Endothelial cell (in vitro differentiated cells): ENCODE measurements at regions not wholly inside any gene's neighbourhood (a gene's known extent, or its start where the extent isn't known, plus 50 kb on each side); places are given as distances from the start of the nearest gene placed in this dataset.

ENCODE experiments used
- DNase-seq: peaks from one replicate; pipeline ENCODE4 v3.0.0; 2021; ENCODE audit warnings: low spot score
- H3K27ac Mint-ChIP-seq: one replicate; pipeline ENCODE4 v1.8.0; 2021; ENCODE audit warnings: mixed read lengths, inconsistent platforms; ENCODE audit not compliant: unreplicated experiment
- H3K27me3 Mint-ChIP-seq: one replicate; pipeline ENCODE4 v1.8.0; 2021; ENCODE audit warnings: mild to moderate bottlenecking, moderate library complexity, mixed read lengths, inconsistent platforms; ENCODE audit not compliant: unreplicated experiment
- H3K36me3 Mint-ChIP-seq: one replicate; pipeline ENCODE4 v1.8.0; 2021; ENCODE audit warnings: mild to moderate bottlenecking, low read depth, mixed read lengths, inconsistent platforms; ENCODE audit not compliant: unreplicated experiment
- H3K4me1 Mint-ChIP-seq: one replicate; pipeline ENCODE4 v1.8.0; 2021; ENCODE audit warnings: mild to moderate bottlenecking, mixed read lengths, inconsistent platforms; ENCODE audit not compliant: unreplicated experiment
- H3K4me3 Mint-ChIP-seq: one replicate; pipeline ENCODE4 v1.8.0; 2021; ENCODE audit warnings: mild to moderate bottlenecking, mixed read lengths, inconsistent platforms; ENCODE audit not compliant: unreplicated experiment
- H3K9me3 Mint-ChIP-seq: one replicate; pipeline ENCODE4 v1.8.0; 2021; ENCODE audit warnings: mixed read lengths, inconsistent platforms; ENCODE audit not compliant: unreplicated experiment
- TF ChIP-seq, protein P1 (sequence below): fragments of 200-600 bp; sonication (generic); IDR thresholded peaks from one replicate; pipeline ENCODE4 v1.5.0; 2021; ENCODE audit warnings: antibody characterized with exemption; ENCODE audit not compliant: unreplicated experiment

DNA sequence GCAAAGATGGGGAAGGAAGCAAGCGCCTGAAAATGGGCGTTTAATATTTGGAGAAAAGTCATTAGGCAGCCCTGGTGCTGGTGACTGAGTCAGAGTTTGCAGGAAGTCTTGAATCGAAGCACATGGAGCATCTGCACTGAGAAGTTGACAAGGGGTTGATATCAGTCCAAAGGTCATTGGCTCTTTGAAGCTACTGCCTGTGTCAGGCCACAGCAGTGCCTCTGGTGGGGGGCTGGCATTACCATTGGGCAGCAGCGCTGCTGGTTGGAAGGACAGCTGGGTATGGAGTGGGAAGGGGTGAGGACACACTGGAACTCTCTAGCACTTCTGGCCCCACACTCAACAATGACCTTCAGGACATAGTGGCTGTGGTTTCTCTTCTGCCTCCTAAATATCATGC lies 150.4 kb upstream of the ERCC6L2 start:
- H3K27ac Mint-ChIP-seq = no peak overlapping the region
- no peak overlapping the region for H3K4me3 Mint-ChIP-seq

DNA sequence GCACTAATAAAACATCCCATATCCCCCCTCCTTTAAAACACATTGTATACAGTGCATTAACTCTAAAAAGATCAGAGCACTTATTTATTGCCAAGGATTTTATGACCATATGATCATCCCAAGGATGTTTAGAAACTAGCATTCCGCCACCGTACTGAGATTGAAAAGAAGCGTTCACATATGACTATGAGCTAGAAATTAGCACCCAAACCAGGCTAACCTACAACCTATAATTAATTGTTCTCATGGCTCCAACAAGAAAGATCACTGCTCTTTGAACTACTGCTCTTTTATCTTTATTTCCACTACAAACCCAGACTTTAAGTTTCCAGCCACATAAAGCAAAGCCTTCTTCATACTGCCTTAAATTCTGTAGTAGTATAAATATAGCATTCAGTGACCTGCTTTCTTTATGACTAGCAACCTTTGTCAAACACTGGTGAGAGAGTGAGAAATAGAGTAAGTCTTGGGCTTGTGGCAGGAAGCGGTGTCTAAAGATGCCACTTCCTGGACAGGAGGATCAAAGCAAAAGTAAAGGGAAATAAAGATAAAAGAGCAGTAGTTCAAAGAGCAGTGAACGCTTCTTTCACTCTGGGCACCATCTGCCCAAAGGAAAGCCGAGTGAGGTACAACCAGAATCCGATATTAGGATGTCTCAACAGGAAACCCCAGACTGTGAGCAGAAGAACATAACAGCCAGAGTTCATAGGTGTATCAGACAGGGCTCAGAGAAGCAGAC lies 151.1 kb upstream of the ERCC6L2 start:
- Mint-ChIP-seq H3K4me3 (no peak overlapping the region), H3K36me3 (peaks cover 3% of the 10 kb centered on the region), H3K27ac (peak overlapping the region; percentile 20), H3K9me3 (no peaks in the 10 kb centered on the region), H3K4me1 (peaks cover 25% of the 10 kb centered on the region), H3K27me3 (no peaks in the 10 kb centered on the region)
- TF ChIP-seq, protein P1, sequence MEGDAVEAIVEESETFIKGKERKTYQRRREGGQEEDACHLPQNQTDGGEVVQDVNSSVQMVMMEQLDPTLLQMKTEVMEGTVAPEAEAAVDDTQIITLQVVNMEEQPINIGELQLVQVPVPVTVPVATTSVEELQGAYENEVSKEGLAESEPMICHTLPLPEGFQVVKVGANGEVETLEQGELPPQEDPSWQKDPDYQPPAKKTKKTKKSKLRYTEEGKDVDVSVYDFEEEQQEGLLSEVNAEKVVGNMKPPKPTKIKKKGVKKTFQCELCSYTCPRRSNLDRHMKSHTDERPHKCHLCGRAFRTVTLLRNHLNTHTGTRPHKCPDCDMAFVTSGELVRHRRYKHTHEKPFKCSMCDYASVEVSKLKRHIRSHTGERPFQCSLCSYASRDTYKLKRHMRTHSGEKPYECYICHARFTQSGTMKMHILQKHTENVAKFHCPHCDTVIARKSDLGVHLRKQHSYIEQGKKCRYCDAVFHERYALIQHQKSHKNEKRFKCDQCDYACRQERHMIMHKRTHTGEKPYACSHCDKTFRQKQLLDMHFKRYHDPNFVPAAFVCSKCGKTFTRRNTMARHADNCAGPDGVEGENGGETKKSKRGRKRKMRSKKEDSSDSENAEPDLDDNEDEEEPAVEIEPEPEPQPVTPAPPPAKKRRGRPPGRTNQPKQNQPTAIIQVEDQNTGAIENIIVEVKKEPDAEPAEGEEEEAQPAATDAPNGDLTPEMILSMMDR = no peak
- no peak for DNase-seq

More for the DNA sequence above, 150.4 kb upstream of the ERCC6L2 start:
- TF ChIP-seq, protein P1 = no peak
- DNase-seq = no peak
- peaks cover 25% of the 10 kb centered on the region for H3K4me1 Mint-ChIP-seq
- no peaks in the 10 kb centered on the region for H3K9me3 Mint-ChIP-seq
- H3K36me3 Mint-ChIP-seq = peaks cover 3% of the 10 kb centered on the region
- H3K27me3 Mint-ChIP-seq = no peaks in the 10 kb centered on the region

DNA sequence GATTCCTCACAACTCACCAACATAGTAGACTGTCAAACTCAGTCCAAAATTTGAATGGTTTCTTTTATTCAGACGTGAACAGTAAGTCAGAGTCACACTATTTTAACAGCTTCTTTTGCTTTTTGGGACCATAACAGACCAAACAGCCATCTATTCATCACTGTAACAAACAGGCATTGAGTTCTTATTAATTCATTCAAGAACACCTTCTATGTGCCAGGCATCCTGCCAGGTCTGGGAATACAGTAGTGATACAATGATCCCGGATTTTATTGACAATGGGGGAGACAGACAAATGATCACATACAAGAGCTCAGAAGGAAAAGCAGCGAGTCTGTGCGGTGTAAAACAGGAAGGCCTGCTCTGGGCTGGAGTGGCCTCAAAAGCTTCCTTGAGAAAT lies 153.3 kb upstream of the ERCC6L2 start:
- peak overlapping the region; percentile 28 for H3K27ac Mint-ChIP-seq
- TF ChIP-seq, protein P1 = no peak
- no peak overlapping the region for H3K4me3 Mint-ChIP-seq
- no peaks in the 10 kb centered on the region for H3K36me3 Mint-ChIP-seq
- no peaks in the 10 kb centered on the region for H3K9me3 Mint-ChIP-seq
- peaks cover 23% of the 10 kb centered on the region for H3K4me1 Mint-ChIP-seq
- no peak for DNase-seq
- no peaks in the 10 kb centered on the region for H3K27me3 Mint-ChIP-seq

DNA sequence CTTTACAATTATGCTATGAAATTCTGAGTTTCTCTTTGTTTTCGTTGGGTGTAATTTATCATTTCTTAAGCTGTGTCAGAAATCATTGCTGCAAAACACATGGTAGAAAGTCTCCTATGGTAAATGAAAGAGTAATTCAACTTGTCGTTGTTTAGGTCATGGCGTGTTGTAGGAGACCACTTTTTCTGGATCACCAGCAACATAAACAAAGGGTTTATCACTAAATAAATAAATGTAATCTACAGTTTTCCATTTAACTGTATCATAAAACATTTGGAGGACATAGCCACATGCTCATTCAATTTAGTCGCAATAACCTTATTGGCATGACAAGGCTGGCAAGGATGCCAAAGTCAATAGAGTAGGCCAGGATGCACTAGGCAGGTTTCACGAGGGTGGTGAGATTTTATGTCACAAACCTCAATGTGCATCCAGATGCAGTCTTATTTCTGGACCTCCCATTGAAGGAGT lies 154.4 kb upstream of the ERCC6L2 start:
- H3K27ac Mint-ChIP-seq = no peak overlapping the region
- H3K4me1 Mint-ChIP-seq = peaks cover 22% of the 10 kb centered on the region
- H3K27me3 Mint-ChIP-seq = no peaks in the 10 kb centered on the region
- H3K9me3 Mint-ChIP-seq = no peaks in the 10 kb centered on the region
- H3K36me3 Mint-ChIP-seq = no peaks in the 10 kb centered on the region
- no peak for DNase-seq
- H3K4me3 Mint-ChIP-seq = no peak overlapping the region
- TF ChIP-seq, protein P1 = no peak

DNA sequence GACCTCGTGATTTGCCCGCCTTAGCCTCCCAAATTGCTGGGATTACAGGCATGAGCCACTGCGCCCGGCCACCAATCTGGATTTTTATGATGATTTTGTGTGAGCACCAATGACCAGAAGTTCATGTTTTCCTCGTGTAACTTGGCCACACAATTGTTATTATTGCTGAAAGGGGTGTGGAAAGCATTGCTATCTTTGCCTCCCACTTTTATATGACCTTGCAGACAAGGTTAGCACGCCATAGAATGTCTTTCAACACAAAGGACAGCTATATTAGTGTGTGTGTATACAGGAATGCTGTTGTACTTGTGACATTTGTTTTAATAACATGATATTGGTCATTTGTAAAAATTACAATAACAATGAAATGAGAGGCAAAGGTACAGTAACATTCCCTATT lies 155.0 kb upstream of the ERCC6L2 start:
- no peaks in the 10 kb centered on the region for H3K27me3 Mint-ChIP-seq
- H3K4me3 Mint-ChIP-seq = no peak overlapping the region
- peaks cover 22% of the 10 kb centered on the region for H3K4me1 Mint-ChIP-seq
- TF ChIP-seq, protein P1 = no peak
- DNase-seq = no peak
- H3K27ac Mint-ChIP-seq = no peak overlapping the region
- H3K9me3 Mint-ChIP-seq = peaks cover 2% of the 10 kb centered on the region
- H3K36me3 Mint-ChIP-seq = peaks cover 1% of the 10 kb centered on the region
